ENCODE measurements at regions not wholly inside any gene's neighbourhood (a gene's known extent, or its start where the extent isn't known, plus 50 kb on each side); places are given as distances from the start of the nearest gene placed in this dataset.
"Not testable (repeated sequence)": the region's sequence is repeated elsewhere in the genome, so short reads cannot be mapped to it uniquely, and the experiment has no call there.

- H3K27me3 Mint-ChIP-seq (ENCODE audit: insufficient read depth, unreplicated experiment): no peaks in the 10 kb centered on the region
- H3K4me3 Mint-ChIP-seq (ENCODE audit: unreplicated experiment): no peak overlapping the region
- peaks cover 2% of the 10 kb centered on the region for H3K9me3 Mint-ChIP-seq (ENCODE audit: unreplicated experiment)
- no peaks in the 10 kb centered on the region for H3K4me1 Mint-ChIP-seq (ENCODE audit: low read depth, unreplicated experiment)
- POLR2A ChIA-PET: no interaction called here
- H3K36me3 Mint-ChIP-seq (ENCODE audit: insufficient read depth, unreplicated experiment): no peaks in the 10 kb centered on the region
- no peak for DNase-seq
- H3K4me1 ChIP-seq: no peaks in the 10 kb centered on the region
- no peaks in the 10 kb centered on the region for H3K27me3 ChIP-seq (replicated peaks; ENCODE audit: control insufficient read depth, insufficient read depth, low read length)
- H3K36me3 ChIP-seq (ENCODE audit: control insufficient read depth, insufficient read depth, low read length): no peaks in the 10 kb centered on the region
- intact Hi-C loops (cut with micrococcal nuclease; ENCODE audit: unreplicated experiment): no loop called here
- H3K9me3 ChIP-seq: peaks cover 3% of the 10 kb centered on the region; the same call in 1 of the 2 replicates
- H3K4me3 ChIP-seq (ENCODE audit: low read depth, low read length): no peak overlapping the region
- no peak for TF ChIP-seq CTCF (IDR thresholded peaks at IDR 0.05; ENCODE audit: insufficient read depth in 1 of 2, low read depth in 1 of 2, low read length in 1 of 2, severe bottlenecking in 1 of 2, unreplicated experiment in 1 of 2)
- CTCF ChIA-PET: no interaction called here
- H3K27ac Mint-ChIP-seq (ENCODE audit: unreplicated experiment): no peak overlapping the region
- no TSS peak for BruUV-seq (replicated peaks)
These were observed 362.6 kb upstream of the CHORDC1 start for GRCh38 chr11:90585491-90585890.

- H3K36me3 Mint-ChIP-seq (ENCODE audit: insufficient read depth, unreplicated experiment); H3K4me1 ChIP-seq; BruUV-seq (replicated peaks); CTCF ChIA-PET; H3K9me3 Mint-ChIP-seq (ENCODE audit: unreplicated experiment); intact Hi-C loops (cut with micrococcal nuclease; ENCODE audit: unreplicated experiment); H3K9me3 ChIP-seq; DNase-seq; H3K27me3 ChIP-seq (replicated peaks; ENCODE audit: control insufficient read depth, insufficient read depth, low read length); H3K27ac Mint-ChIP-seq (ENCODE audit: unreplicated experiment); H3K4me3 Mint-ChIP-seq (ENCODE audit: unreplicated experiment); POLR2A ChIA-PET; H3K4me3 ChIP-seq (ENCODE audit: low read depth, low read length); H3K4me1 Mint-ChIP-seq (ENCODE audit: low read depth, unreplicated experiment); H3K27me3 Mint-ChIP-seq (ENCODE audit: insufficient read depth, unreplicated experiment); H3K36me3 ChIP-seq (ENCODE audit: control insufficient read depth, insufficient read depth, low read length): not testable (repeated sequence)
These were observed 360.1 kb upstream of the CHORDC1 start for GRCh38 chr11:90582999-90583398.

GRCh38 chr11:90564531-90564930 lies 341.7 kb upstream of the CHORDC1 start:
- no peaks in the 10 kb centered on the region for H3K27me3 Mint-ChIP-seq (ENCODE audit: insufficient read depth, unreplicated experiment)
- H3K4me1 ChIP-seq: no peaks in the 10 kb centered on the region
- DNase-seq: no peak
- H3K4me3 Mint-ChIP-seq (ENCODE audit: unreplicated experiment): no peak overlapping the region
- H3K27me3 ChIP-seq (replicated peaks; ENCODE audit: control insufficient read depth, insufficient read depth, low read length): no peaks in the 10 kb centered on the region
- no peaks in the 10 kb centered on the region for H3K36me3 Mint-ChIP-seq (ENCODE audit: insufficient read depth, unreplicated experiment)
- H3K9me3 ChIP-seq: no peaks in the 10 kb centered on the region
- no peak overlapping the region for H3K4me3 ChIP-seq (ENCODE audit: low read depth, low read length)
- no TSS peak for BruUV-seq (replicated peaks)
- no peaks in the 10 kb centered on the region for H3K36me3 ChIP-seq (ENCODE audit: control insufficient read depth, insufficient read depth, low read length)
- no peaks in the 10 kb centered on the region for H3K9me3 Mint-ChIP-seq (ENCODE audit: unreplicated experiment)
- no peak overlapping the region for H3K27ac Mint-ChIP-seq (ENCODE audit: unreplicated experiment)
- H3K4me1 Mint-ChIP-seq (ENCODE audit: low read depth, unreplicated experiment): no peaks in the 10 kb centered on the region
- ChIA-PET POLR2A (no interaction called here), CTCF (no interaction called here)
- intact Hi-C loops (cut with micrococcal nuclease; ENCODE audit: unreplicated experiment): no loop called here
- TF ChIP-seq CTCF (IDR thresholded peaks at IDR 0.05; ENCODE audit: insufficient read depth in 1 of 2, low read depth in 1 of 2, low read length in 1 of 2, severe bottlenecking in 1 of 2, unreplicated experiment in 1 of 2): no peak

GRCh38 chr11:90558328-90558865 lies 335.5 kb upstream of the CHORDC1 start:
- TF ChIP-seq CTCF (IDR thresholded peaks at IDR 0.05; ENCODE audit: insufficient read depth in 1 of 2, low read depth in 1 of 2, low read length in 1 of 2, severe bottlenecking in 1 of 2, unreplicated experiment in 1 of 2): no peak
- ChIA-PET CTCF (no interaction called here), POLR2A (no interaction called here)
- peaks cover 2% of the 10 kb centered on the region for H3K27me3 Mint-ChIP-seq (ENCODE audit: insufficient read depth, unreplicated experiment)
- H3K4me1 ChIP-seq: no peaks in the 10 kb centered on the region
- intact Hi-C loops (cut with micrococcal nuclease; ENCODE audit: unreplicated experiment): no loop called here
- H3K27me3 ChIP-seq (replicated peaks; ENCODE audit: control insufficient read depth, insufficient read depth, low read length): no peaks in the 10 kb centered on the region; the same call in 1 of the 2 replicates
- no peak overlapping the region for H3K4me3 Mint-ChIP-seq (ENCODE audit: unreplicated experiment)
- H3K9me3 Mint-ChIP-seq (ENCODE audit: unreplicated experiment): no peaks in the 10 kb centered on the region
- no peaks in the 10 kb centered on the region for H3K36me3 ChIP-seq (ENCODE audit: control insufficient read depth, insufficient read depth, low read length)
- no peak for DNase-seq
- BruUV-seq (replicated peaks): no TSS peak
- H3K4me1 Mint-ChIP-seq (ENCODE audit: low read depth, unreplicated experiment): no peaks in the 10 kb centered on the region
- H3K9me3 ChIP-seq: no peaks in the 10 kb centered on the region
- H3K4me3 ChIP-seq (ENCODE audit: low read depth, low read length): no peak overlapping the region
- H3K36me3 Mint-ChIP-seq (ENCODE audit: insufficient read depth, unreplicated experiment): no peaks in the 10 kb centered on the region
- no peak overlapping the region for H3K27ac Mint-ChIP-seq (ENCODE audit: unreplicated experiment)

All from Caco-2 (cell line).